BLaER1 (cell line): ENCODE measurements at regions not wholly inside any gene's neighbourhood (a gene's known extent, or its start where the extent isn't known, plus 50 kb on each side); places are given as distances from the start of the nearest gene placed in this dataset.

Experiments
- H3K27ac ChIP-seq: shearing (Covaris generic); formaldehyde crosslinking; 2 replicates; pipeline ENCODE4 v1.8.1; 2022
- H3K27me3 ChIP-seq: shearing (Covaris generic); formaldehyde crosslinking; 2 replicates; pipeline ENCODE4 v1.8.1; 2022
- H3K36me3 ChIP-seq: shearing (Covaris generic); formaldehyde crosslinking; 2 replicates; pipeline ENCODE4 v1.8.1; 2022
- H3K4me1 ChIP-seq: shearing (Covaris generic); formaldehyde crosslinking; 2 replicates; pipeline ENCODE4 v1.8.1; 2022
- H3K4me2 ChIP-seq: shearing (Covaris generic); formaldehyde crosslinking; 2 replicates; pipeline ENCODE4 v1.8.1; 2022
- H3K4me3 ChIP-seq: shearing (Covaris generic); formaldehyde crosslinking; 2 replicates; pipeline ENCODE4 v1.8.1; 2022
- H3K9ac ChIP-seq: shearing (Covaris generic); formaldehyde crosslinking; 2 replicates; pipeline ENCODE4 v1.8.1; 2022
- H3K9me3 ChIP-seq: shearing (Covaris generic); formaldehyde crosslinking; 2 replicates; pipeline ENCODE4 v1.8.1; 2022
- H4K20me1 ChIP-seq: shearing (Covaris generic); formaldehyde crosslinking; 2 replicates; pipeline ENCODE4 v1.8.1; 2022
- Cebpa-rat ChIP-seq: shearing (Covaris generic); IDR thresholded peaks from 2 replicates; pipeline ENCODE4 v1.8.1; 2022

DNA sequence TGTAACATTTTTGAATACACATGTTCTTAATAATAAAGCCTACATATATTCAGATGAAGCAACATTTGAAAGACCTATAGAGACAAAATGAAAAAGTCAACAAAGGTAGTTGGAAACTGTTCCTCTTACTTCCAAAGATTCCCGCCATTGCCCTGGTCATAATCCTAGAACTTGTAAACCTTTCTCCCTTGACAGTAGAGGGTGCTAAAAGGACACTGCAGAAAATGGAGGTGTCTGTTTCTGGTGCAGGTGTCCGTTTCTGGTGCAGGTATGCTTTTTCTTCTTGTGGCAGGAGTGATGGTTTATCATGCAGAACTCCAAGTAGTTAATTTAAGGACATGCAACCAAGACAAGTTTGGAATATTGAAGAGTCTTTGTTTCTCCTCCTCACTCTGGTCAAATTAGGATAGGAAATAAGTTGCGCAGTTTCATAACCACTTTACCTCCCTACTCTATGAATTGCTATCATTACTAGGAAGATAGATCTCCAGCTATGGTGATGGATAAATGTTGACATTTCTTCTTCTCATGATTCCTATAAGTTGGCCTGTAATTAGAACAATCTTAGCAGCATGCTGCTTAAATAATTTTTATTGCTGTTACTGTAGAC is 56.0 kb upstream of the FAM174A start:
- Histone ChIP-seq H3K4me2 (no peak overlapping the region), H3K4me3 (no peak overlapping the region), H3K27me3 (no peaks in the 10 kb centered on the region), H3K27ac (no peak overlapping the region), H4K20me1 (no peaks in the 10 kb centered on the region), H3K9me3 (no peaks in the 10 kb centered on the region), H3K9ac (no peak overlapping the region), H3K4me1 (no peaks in the 10 kb centered on the region), H3K36me3 (no peaks in the 10 kb centered on the region)
- TF ChIP-seq Cebpa-rat, result no peak

- Histone ChIP-seq H3K4me2 (no peak overlapping the region), H3K36me3 (no peaks in the 10 kb centered on the region)
- no peak for TF ChIP-seq Cebpa-rat
These were observed 63.1 kb upstream of the FAM174A start for GRCh38 chr5:100472091-100472490.

GRCh38 chr5:100469767-100470166 is 65.4 kb upstream of the FAM174A start:
- no peaks in the 10 kb centered on the region for H3K9me3 ChIP-seq
- no peak overlapping the region for H3K9ac ChIP-seq
- no peaks in the 10 kb centered on the region for H3K36me3 ChIP-seq
- no peak for TF ChIP-seq Cebpa-rat
- no peaks in the 10 kb centered on the region for H4K20me1 ChIP-seq
- no peak overlapping the region for H3K4me3 ChIP-seq
- H3K27me3 ChIP-seq, result no peaks in the 10 kb centered on the region
- no peak overlapping the region for H3K4me2 ChIP-seq
- H3K4me1 ChIP-seq, result no peaks in the 10 kb centered on the region
- no peak overlapping the region for H3K27ac ChIP-seq

More at GRCh38 chr5:100472091-100472490, 63.1 kb upstream of the FAM174A start:
- Histone ChIP-seq H3K4me1 (no peaks in the 10 kb centered on the region), H3K4me3 (no peak overlapping the region), H3K9ac (no peak overlapping the region), H3K27me3 (no peaks in the 10 kb centered on the region), H4K20me1 (no peaks in the 10 kb centered on the region), H3K27ac (no peak overlapping the region), H3K9me3 (no peaks in the 10 kb centered on the region)

DNA sequence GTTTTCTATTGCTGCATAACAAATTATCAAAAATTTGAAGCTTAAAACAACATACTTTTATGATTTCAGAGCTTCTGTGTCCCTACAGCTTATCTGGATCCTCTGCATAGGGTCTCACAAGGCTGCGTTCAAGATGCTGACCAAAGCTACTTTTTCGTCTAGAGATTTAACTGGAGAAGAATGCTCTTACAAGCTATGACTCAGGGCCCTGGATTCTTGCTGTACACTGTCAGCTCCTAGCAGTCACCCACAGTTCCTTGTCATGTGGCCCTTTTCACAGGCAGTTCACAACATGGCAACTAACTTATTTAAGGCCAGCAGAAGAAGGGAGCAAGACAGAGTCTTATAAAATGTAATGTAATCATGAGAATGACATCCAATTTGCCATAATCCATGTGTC is 70.8 kb upstream of the FAM174A start:
- TF ChIP-seq Cebpa-rat, result no peak
- Histone ChIP-seq H3K36me3 (no peaks in the 10 kb centered on the region), H3K4me1 (no peaks in the 10 kb centered on the region), H3K4me3 (no peak overlapping the region), H3K9ac (no peak overlapping the region), H4K20me1 (no peaks in the 10 kb centered on the region), H3K27ac (no peak overlapping the region), H3K27me3 (no peaks in the 10 kb centered on the region), H3K4me2 (no peak overlapping the region), H3K9me3 (no peaks in the 10 kb centered on the region)

DNA sequence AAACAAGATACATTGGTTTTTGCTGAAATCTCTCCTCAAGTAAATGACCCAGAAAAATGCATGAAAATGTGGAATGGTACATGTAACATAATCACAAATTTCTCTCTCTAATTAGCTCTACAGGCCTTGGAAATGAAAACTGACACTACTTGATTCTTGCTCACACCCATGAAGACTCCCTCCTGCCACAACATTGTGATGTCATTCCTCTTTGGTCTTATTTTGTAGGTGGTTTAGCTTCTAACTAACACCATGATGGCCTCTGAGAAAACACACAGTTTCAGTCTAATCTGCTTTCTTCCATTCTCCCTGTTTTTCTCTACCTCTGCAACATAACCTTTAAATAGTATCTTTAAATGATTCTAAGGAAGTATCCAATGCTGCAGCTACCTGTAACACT is 78.6 kb upstream of the FAM174A start:
- no peak overlapping the region for H3K9ac ChIP-seq
- H3K36me3 ChIP-seq, result no peaks in the 10 kb centered on the region
- no peaks in the 10 kb centered on the region for H3K9me3 ChIP-seq
- no peaks in the 10 kb centered on the region for H3K4me1 ChIP-seq
- H3K27ac ChIP-seq, result no peak overlapping the region
- no peak overlapping the region for H3K4me2 ChIP-seq
- no peaks in the 10 kb centered on the region for H4K20me1 ChIP-seq
- H3K4me3 ChIP-seq, result no peak overlapping the region
- no peaks in the 10 kb centered on the region for H3K27me3 ChIP-seq
- TF ChIP-seq Cebpa-rat, result no peak

DNA sequence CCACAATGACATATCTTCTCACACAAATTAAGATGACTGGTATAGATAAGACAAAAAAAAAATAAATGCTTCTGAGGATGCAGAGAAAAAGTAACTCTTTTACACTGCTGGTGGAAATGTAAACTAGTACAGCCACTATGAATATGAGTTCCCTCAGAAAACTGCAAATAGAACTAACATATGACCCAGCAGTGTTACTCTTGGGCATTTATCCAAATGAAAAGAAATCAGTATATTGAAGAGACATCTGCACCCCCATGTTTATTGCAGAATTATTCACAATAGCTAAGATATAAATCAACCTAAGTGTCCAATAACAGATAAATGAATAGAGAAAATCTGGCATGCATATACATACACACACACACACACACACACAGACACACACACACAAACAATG is 83.0 kb upstream of the FAM174A start:
- no peaks in the 10 kb centered on the region for H3K9me3 ChIP-seq
- TF ChIP-seq Cebpa-rat, result no peak
- H3K4me2 ChIP-seq, result no peak overlapping the region
- H4K20me1 ChIP-seq, result no peaks in the 10 kb centered on the region
- no peaks in the 10 kb centered on the region for H3K36me3 ChIP-seq
- H3K27me3 ChIP-seq, result no peaks in the 10 kb centered on the region
- no peaks in the 10 kb centered on the region for H3K4me1 ChIP-seq
- no peak overlapping the region for H3K27ac ChIP-seq
- no peak overlapping the region for H3K4me3 ChIP-seq
- H3K9ac ChIP-seq, result no peak overlapping the region

DNA sequence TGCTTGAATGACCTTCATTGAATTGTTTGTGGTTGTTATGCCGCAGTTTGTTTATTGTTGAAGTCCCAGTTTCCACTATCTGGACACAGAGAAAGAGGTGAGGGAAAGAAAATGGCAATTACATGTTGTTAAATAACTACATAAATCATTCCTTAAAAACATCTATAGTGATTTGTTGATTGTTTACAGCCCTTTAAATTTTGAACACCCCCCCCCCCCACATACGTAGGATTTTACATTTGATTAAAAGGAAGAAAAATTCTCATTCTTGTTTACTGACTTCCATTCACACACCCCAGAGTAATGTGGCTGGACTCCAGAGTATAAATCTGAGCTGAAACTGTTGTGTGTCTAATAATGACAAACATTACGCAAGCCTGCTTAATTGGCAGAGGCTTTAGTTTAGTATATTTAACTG is 87.1 kb upstream of the FAM174A start:
- no peaks in the 10 kb centered on the region for H3K36me3 ChIP-seq
- H3K4me1 ChIP-seq, result no peaks in the 10 kb centered on the region
- H3K9me3 ChIP-seq, result no peaks in the 10 kb centered on the region
- H3K27me3 ChIP-seq, result no peaks in the 10 kb centered on the region
- H3K4me3 ChIP-seq, result no peak overlapping the region
- H3K4me2 ChIP-seq, result no peak overlapping the region
- H4K20me1 ChIP-seq, result no peaks in the 10 kb centered on the region
- H3K27ac ChIP-seq, result no peak overlapping the region
- no peak overlapping the region for H3K9ac ChIP-seq
- no peak for TF ChIP-seq Cebpa-rat

GRCh38 chr5:100446879-100447430 is 88.2 kb upstream of the FAM174A start:
- no peaks in the 10 kb centered on the region for H3K9me3 ChIP-seq
- H3K9ac ChIP-seq, result no peak overlapping the region
- H3K27ac ChIP-seq, result no peak overlapping the region
- no peak overlapping the region for H3K4me3 ChIP-seq
- H3K36me3 ChIP-seq, result no peaks in the 10 kb centered on the region
- no peak for TF ChIP-seq Cebpa-rat
- H4K20me1 ChIP-seq, result no peaks in the 10 kb centered on the region
- no peaks in the 10 kb centered on the region for H3K27me3 ChIP-seq
- no peak overlapping the region for H3K4me2 ChIP-seq
- H3K4me1 ChIP-seq, result no peaks in the 10 kb centered on the region

DNA sequence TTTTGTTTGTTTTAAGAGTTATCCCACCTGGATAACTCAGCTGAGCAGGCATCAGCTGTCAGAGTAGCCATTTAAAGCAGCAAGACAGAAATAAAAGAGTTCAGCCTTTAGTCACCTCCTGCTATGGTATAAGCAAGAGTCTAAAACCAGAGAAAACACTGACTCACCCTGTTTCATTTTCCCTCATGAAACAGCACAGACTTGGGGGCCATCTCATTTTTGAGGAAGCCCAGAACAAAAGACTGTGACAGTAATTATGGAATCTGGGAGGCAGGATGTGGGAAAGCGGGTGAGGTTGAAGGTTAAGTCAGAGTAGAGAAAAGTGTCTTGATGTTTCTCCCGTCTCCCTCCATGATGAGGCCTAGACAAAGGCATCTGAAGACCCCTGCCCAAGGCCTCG is 90.2 kb upstream of the FAM174A start:
- Histone ChIP-seq H3K27ac (no peak overlapping the region), H3K4me2 (no peak overlapping the region), H3K27me3 (no peaks in the 10 kb centered on the region), H3K4me3 (no peak overlapping the region), H3K9me3 (no peaks in the 10 kb centered on the region), H3K4me1 (no peaks in the 10 kb centered on the region), H3K36me3 (no peaks in the 10 kb centered on the region), H4K20me1 (no peaks in the 10 kb centered on the region), H3K9ac (no peak overlapping the region)
- TF ChIP-seq Cebpa-rat, result no peak

- no peak overlapping the region for H3K4me3 ChIP-seq
- no peaks in the 10 kb centered on the region for H3K4me1 ChIP-seq
- no peak overlapping the region for H3K27ac ChIP-seq
- H3K4me2 ChIP-seq, result no peak overlapping the region
- no peaks in the 10 kb centered on the region for H3K27me3 ChIP-seq
- H3K9ac ChIP-seq, result no peak overlapping the region
- no peak for TF ChIP-seq Cebpa-rat
- H3K36me3 ChIP-seq, result no peaks in the 10 kb centered on the region
- no peaks in the 10 kb centered on the region for H4K20me1 ChIP-seq
- H3K9me3 ChIP-seq, result no peaks in the 10 kb centered on the region
These were observed 100.4 kb upstream of the FAM174A start for GRCh38 chr5:100434815-100435214.

DNA sequence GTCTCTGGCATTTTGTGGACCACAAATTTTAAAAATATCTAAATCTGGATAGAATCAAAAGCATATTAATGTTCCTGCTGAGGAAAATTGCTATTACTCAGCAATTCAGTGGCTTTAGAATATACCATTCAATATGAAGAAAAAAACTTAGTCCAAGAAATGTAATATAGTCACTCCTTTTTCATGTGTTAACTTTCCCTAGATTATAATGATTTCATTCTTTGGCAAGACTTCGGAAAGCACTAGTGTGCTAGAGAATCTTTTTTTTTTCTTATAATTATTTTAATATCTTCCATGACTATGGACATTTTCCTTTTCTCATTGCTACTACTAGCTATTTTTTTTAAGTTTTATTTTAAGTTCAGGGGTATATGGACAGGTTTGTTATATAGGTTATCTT is 102.4 kb upstream of the FAM174A start:
- H3K36me3 ChIP-seq, result no peaks in the 10 kb centered on the region
- no peaks in the 10 kb centered on the region for H3K27me3 ChIP-seq
- H3K9me3 ChIP-seq, result no peaks in the 10 kb centered on the region
- no peak for TF ChIP-seq Cebpa-rat
- H3K4me2 ChIP-seq, result no peak overlapping the region
- no peaks in the 10 kb centered on the region for H3K4me1 ChIP-seq
- H3K9ac ChIP-seq, result no peak overlapping the region
- no peak overlapping the region for H3K4me3 ChIP-seq
- no peak overlapping the region for H3K27ac ChIP-seq
- H4K20me1 ChIP-seq, result no peaks in the 10 kb centered on the region
